Endodermal cell (in vitro differentiated cells): ENCODE measurements at regions not wholly inside any gene's neighbourhood (a gene's known extent, or its start where the extent isn't known, plus 50 kb on each side); places are given as distances from the start of the nearest gene placed in this dataset.

Experiments
- DNase-seq: peaks from one replicate; pipeline ENCODE4 v3.0.0-alpha.2; 2017
- H3K27ac ChIP-seq: 2 replicates; pipeline ENCODE4 v1.5.1; 2013; ENCODE audit warnings: mild to moderate bottlenecking, low read depth, low read length, moderate library complexity
- H3K27me3 ChIP-seq: 2 replicates; pipeline ENCODE4 v1.6.1; 2013; ENCODE audit warnings: mild to moderate bottlenecking, low read length, moderate library complexity; ENCODE audit not compliant: insufficient read depth, control insufficient read depth, poor library complexity, severe bottlenecking
- H3K36me3 ChIP-seq: 2 replicates; pipeline ENCODE4 v1.7.0; 2013; ENCODE audit warnings: mild to moderate bottlenecking, low read length, moderate library complexity; ENCODE audit not compliant: control insufficient read depth, insufficient read depth
- H3K4me1 ChIP-seq: one replicate; pipeline ENCODE4 v1.7.0; 2013; ENCODE audit warnings: low read length; ENCODE audit not compliant: control insufficient read depth, insufficient read depth
- H3K4me3 ChIP-seq: 2 replicates; pipeline ENCODE4 v1.5.1; 2013; ENCODE audit warnings: mild to moderate bottlenecking, low read length, moderate library complexity
- H3K9ac ChIP-seq: 2 replicates; pipeline ENCODE4 v1.6.1; 2013; ENCODE audit warnings: mild to moderate bottlenecking, low read length, moderate library complexity; ENCODE audit not compliant: poor library complexity, severe bottlenecking; ENCODE audit errors: extremely low read depth
- H3K9me3 ChIP-seq: 2 replicates; pipeline ENCODE4 v1.6.1; 2013; ENCODE audit warnings: mild to moderate bottlenecking, low read length, moderate library complexity; ENCODE audit not compliant: control insufficient read depth
- H3K27ac Mint-ChIP-seq: 2 replicates; pipeline ENCODE4 v1.8.0; 2020; ENCODE audit warnings: mixed read lengths
- H3K27me3 Mint-ChIP-seq: 2 replicates; pipeline ENCODE4 v1.8.0; 2021; ENCODE audit warnings: mild to moderate bottlenecking, mixed read lengths; ENCODE audit not compliant: insufficient read depth
- H3K36me3 Mint-ChIP-seq: 2 replicates; pipeline ENCODE4 v1.8.0; 2020; ENCODE audit warnings: low read depth, mixed read lengths
- H3K4me1 Mint-ChIP-seq: 2 replicates; pipeline ENCODE4 v1.8.0; 2020; ENCODE audit warnings: mixed read lengths
- H3K4me3 Mint-ChIP-seq: 2 replicates; pipeline ENCODE4 v1.8.0; 2020; ENCODE audit warnings: mild to moderate bottlenecking, moderate library complexity, mixed read lengths
- H3K9me3 Mint-ChIP-seq: 2 replicates; pipeline ENCODE4 v1.8.0; 2020; ENCODE audit warnings: mild to moderate bottlenecking, mixed read lengths
- CTCF ChIP-seq: fragments of 200-600 bp; sonication (generic); conservative IDR thresholded peaks from 2 replicates; pipeline ENCODE4 v1.5.0; 2021; ENCODE audit warnings: antibody characterized with exemption, mild to moderate bottlenecking
- WGBS, 2 experiments: methylation state at CpG; one replicate each; pipeline versions ENCODE4 v1.1.5 to v1.1.7; 2013; ENCODE audit warnings: missing lambda C conversion rate in 2 of 2, mixed read lengths in 1 of 2; ENCODE audit not compliant: insufficient coverage in 1 of 2, insufficient read length in 1 of 2; 5-methylcytosine and 5-hydroxymethylcytosine counted together

GRCh38 chr1:188154761-188155160, 1326.0 kb downstream of the PLA2G4A start:
- Histone ChIP-seq H3K36me3 (no peaks in the 10 kb centered on the region), H3K4me1 (no peaks in the 10 kb centered on the region), H3K9ac (no peak overlapping the region), H3K27me3 (no peaks in the 10 kb centered on the region), H3K27ac (no peak overlapping the region), H3K4me3 (no peak overlapping the region), H3K9me3 (no peaks in the 10 kb centered on the region)
- Mint-ChIP-seq H3K36me3 (no peaks in the 10 kb centered on the region), H3K27ac (no peak overlapping the region), H3K9me3 (no peaks in the 10 kb centered on the region), H3K4me3 (no peak overlapping the region), H3K4me1 (peaks cover 5% of the 10 kb centered on the region), H3K27me3 (no peaks in the 10 kb centered on the region)
- WGBS, 2 experiments = 74 to 81% methylated on average over 3 of the region's 3 CpGs
- TF ChIP-seq CTCF = no peak
- DNase-seq = no peak

DNA sequence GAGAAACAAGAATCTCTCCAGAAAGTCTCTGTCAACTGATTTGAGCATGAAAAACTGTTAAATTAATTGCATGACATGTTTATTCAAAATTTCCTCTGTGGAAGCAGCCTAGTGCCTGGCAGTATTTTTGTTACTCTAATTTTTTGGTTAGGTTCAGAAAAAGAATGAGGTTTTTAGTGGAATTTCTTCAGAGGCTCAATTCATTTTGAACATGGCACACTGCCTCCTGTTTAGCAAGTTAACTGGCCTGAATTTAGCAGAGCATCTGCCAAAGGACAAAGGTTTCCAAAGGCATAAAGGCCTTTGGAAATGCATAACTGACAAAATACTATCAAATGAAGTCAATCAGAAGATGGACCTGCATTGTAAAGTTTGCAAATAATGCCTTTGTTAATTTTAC, 1326.5 kb downstream of the PLA2G4A start:
- no peaks in the 10 kb centered on the region for H3K36me3 ChIP-seq
- H3K27ac ChIP-seq = no peak overlapping the region
- H3K27me3 Mint-ChIP-seq = no peaks in the 10 kb centered on the region
- no peak for TF ChIP-seq CTCF
- peaks cover 5% of the 10 kb centered on the region for H3K4me1 Mint-ChIP-seq
- no peak for DNase-seq
- no peak overlapping the region for H3K27ac Mint-ChIP-seq
- H3K9me3 ChIP-seq = no peaks in the 10 kb centered on the region
- no peaks in the 10 kb centered on the region for H3K36me3 Mint-ChIP-seq
- no peaks in the 10 kb centered on the region for H3K27me3 ChIP-seq
- no peaks in the 10 kb centered on the region for H3K4me1 ChIP-seq
- H3K9me3 Mint-ChIP-seq = no peaks in the 10 kb centered on the region
- no peak overlapping the region for H3K9ac ChIP-seq
- no peak overlapping the region for H3K4me3 Mint-ChIP-seq
- no peak overlapping the region for H3K4me3 ChIP-seq

- no peak overlapping the region for H3K9ac ChIP-seq
- 90 to 94% methylated on average over 1 to 3 of the region's 3 CpGs for WGBS, 2 experiments
Observed at GRCh38 chr1:188164459-188164858, 1335.7 kb downstream of the PLA2G4A start.

More at GRCh38 chr1:188164459-188164858, 1335.7 kb downstream of the PLA2G4A start:
- no peaks in the 10 kb centered on the region for H3K36me3 ChIP-seq
- Mint-ChIP-seq H3K4me1 (peaks cover 1% of the 10 kb centered on the region), H3K27ac (peak overlapping the region; percentile 23), H3K36me3 (no peaks in the 10 kb centered on the region), H3K27me3 (no peaks in the 10 kb centered on the region), H3K4me3 (no peak overlapping the region), H3K9me3 (no peaks in the 10 kb centered on the region)
- H3K4me3 ChIP-seq = no peak overlapping the region
- no peaks in the 10 kb centered on the region for H3K27me3 ChIP-seq
- H3K27ac ChIP-seq = no peak overlapping the region
- TF ChIP-seq CTCF = no peak
- H3K9me3 ChIP-seq = no peaks in the 10 kb centered on the region
- H3K4me1 ChIP-seq = no peaks in the 10 kb centered on the region
- no peak for DNase-seq
